ENCODE measurements at regions not wholly inside any gene's neighbourhood (a gene's known extent, or its start where the extent isn't known, plus 50 kb on each side); places are given as distances from the start of the nearest gene placed in this dataset.

- no peak overlapping the region for H2AFZ ChIP-seq (ENCODE audit: insufficient read depth, low read length, poor library complexity)
- no peaks in the 10 kb centered on the region for H3K9me3 ChIP-seq (ENCODE audit: insufficient read depth, low read depth, low read length)
- no peak overlapping the region for H3K18ac ChIP-seq (ENCODE audit: low read length)
- no peak overlapping the region for H3K4ac ChIP-seq (ENCODE audit: low read depth, low read length)
- H3K23ac ChIP-seq (ENCODE audit: low read length), result no peak overlapping the region
- no peaks in the 10 kb centered on the region for H3K79me1 ChIP-seq (ENCODE audit: low read length)
- no peak overlapping the region for H4K12ac ChIP-seq (ENCODE audit: low read depth, low read length)
- no peak overlapping the region for H2BK120ac ChIP-seq (ENCODE audit: insufficient read depth, low read length, poor library complexity)
- no peak overlapping the region for H2BK5ac ChIP-seq (ENCODE audit: low read depth, low read length, poor library complexity)
- no peak overlapping the region for H3K4me2 ChIP-seq (ENCODE audit: low read length)
- H3K27ac ChIP-seq (ENCODE audit: low read depth, low read length), result no peak overlapping the region
- no CpG with 5 or more reads among the region's 4 CpGs for WGBS (ENCODE audit: extremely low coverage, insufficient coverage, insufficient read length)
- H3K36me3 ChIP-seq (ENCODE audit: control insufficient read depth in 1 of 2, insufficient read depth in 2 of 2, low read length in 2 of 2), result no peaks in the 10 kb centered on the region
- no peak overlapping the region for H3K9ac ChIP-seq (ENCODE audit: low read length)
- H3K4me1 ChIP-seq (ENCODE audit: control insufficient read depth in 1 of 2, insufficient read depth in 2 of 2, low read length in 2 of 2), result peaks cover 4% of the 10 kb centered on the region in 2 experiments
- no peak overlapping the region for H3K14ac ChIP-seq (ENCODE audit: low read length)
- no peak overlapping the region for H3K4me3 ChIP-seq (ENCODE audit: low read depth, low read length)
- peak; percentile 64 to 79 for DNase-seq
- no peak overlapping the region for H2AK5ac ChIP-seq (ENCODE audit: low read length)
- no peak overlapping the region for H4K91ac ChIP-seq (ENCODE audit: low read depth, low read length)
- H2BK12ac ChIP-seq (ENCODE audit: low read length), result no peak overlapping the region
- no peaks in the 10 kb centered on the region for H3K79me2 ChIP-seq (ENCODE audit: control insufficient read depth, insufficient read depth, low read length, poor library complexity)
- H4K8ac ChIP-seq (ENCODE audit: low read depth, low read length), result no peak overlapping the region
- H3K27me3 ChIP-seq (ENCODE audit: insufficient read depth, low read length), result no peaks in the 10 kb centered on the region
Measured at GRCh38 chr10:118873091-118873737, 118.4 kb upstream of the CACUL1 start.

GRCh38 chr10:118873738-118874105 is 119.0 kb upstream of the CACUL1 start:
- peak; percentile 86 to 93 for DNase-seq
- Histone ChIP-seq H3K4ac (ENCODE audit: low read depth, low read length) (no peak overlapping the region), H2BK120ac (ENCODE audit: insufficient read depth, low read length, poor library complexity) (no peak overlapping the region), H3K9me3 (ENCODE audit: insufficient read depth, low read depth, low read length) (no peaks in the 10 kb centered on the region), H2BK12ac (ENCODE audit: low read length) (no peak overlapping the region), H3K27ac (ENCODE audit: low read depth, low read length) (no peak overlapping the region), H3K27me3 (ENCODE audit: insufficient read depth, low read length) (no peaks in the 10 kb centered on the region), H3K36me3 (ENCODE audit: control insufficient read depth in 1 of 2, insufficient read depth in 2 of 2, low read length in 2 of 2) (no peaks in the 10 kb centered on the region), H3K79me2 (ENCODE audit: control insufficient read depth, insufficient read depth, low read length, poor library complexity) (no peaks in the 10 kb centered on the region), H3K18ac (ENCODE audit: low read length) (no peak overlapping the region), H4K12ac (ENCODE audit: low read depth, low read length) (no peak overlapping the region), H4K91ac (ENCODE audit: low read depth, low read length) (no peak overlapping the region), H2AK5ac (ENCODE audit: low read length) (no peak overlapping the region), H4K8ac (ENCODE audit: low read depth, low read length) (no peak overlapping the region), H3K4me1 (ENCODE audit: control insufficient read depth in 1 of 2, insufficient read depth in 2 of 2, low read length in 2 of 2) (peaks cover 4% of the 10 kb centered on the region in 2 experiments), H3K4me2 (ENCODE audit: low read length) (no peak overlapping the region), H3K23ac (ENCODE audit: low read length) (no peak overlapping the region), H2AFZ (ENCODE audit: insufficient read depth, low read length, poor library complexity) (no peak overlapping the region), H3K79me1 (ENCODE audit: low read length) (no peaks in the 10 kb centered on the region), H3K9ac (ENCODE audit: low read length) (no peak overlapping the region), H3K4me3 (ENCODE audit: low read depth, low read length) (no peak overlapping the region), H2BK5ac (ENCODE audit: low read depth, low read length, poor library complexity) (no peak overlapping the region), H3K14ac (ENCODE audit: low read length) (no peak overlapping the region)
- WGBS (ENCODE audit: extremely low coverage, insufficient coverage, insufficient read length), result no CpG with 5 or more reads among the region's 2 CpGs

- Histone ChIP-seq H2AK5ac (ENCODE audit: low read length) (no peak overlapping the region), H3K18ac (ENCODE audit: low read length) (no peak overlapping the region), H2BK5ac (ENCODE audit: low read depth, low read length, poor library complexity) (no peak overlapping the region), H3K36me3 (ENCODE audit: control insufficient read depth in 1 of 2, insufficient read depth in 2 of 2, low read length in 2 of 2) (no peaks in the 10 kb centered on the region), H3K4ac (ENCODE audit: low read depth, low read length) (no peak overlapping the region), H3K9ac (ENCODE audit: low read length) (no peak overlapping the region), H3K4me3 (ENCODE audit: low read depth, low read length) (no peak overlapping the region), H4K91ac (ENCODE audit: low read depth, low read length) (no peak overlapping the region), H2BK120ac (ENCODE audit: insufficient read depth, low read length, poor library complexity) (no peak overlapping the region), H3K4me1 (ENCODE audit: control insufficient read depth in 1 of 2, insufficient read depth in 2 of 2, low read length in 2 of 2) (peaks cover 4% of the 10 kb centered on the region in 2 experiments), H3K79me2 (ENCODE audit: control insufficient read depth, insufficient read depth, low read length, poor library complexity) (no peaks in the 10 kb centered on the region), H3K23ac (ENCODE audit: low read length) (no peak overlapping the region), H3K14ac (ENCODE audit: low read length) (no peak overlapping the region), H3K27me3 (ENCODE audit: insufficient read depth, low read length) (no peaks in the 10 kb centered on the region), H4K12ac (ENCODE audit: low read depth, low read length) (no peak overlapping the region), H3K79me1 (ENCODE audit: low read length) (no peaks in the 10 kb centered on the region), H3K27ac (ENCODE audit: low read depth, low read length) (no peak overlapping the region), H4K8ac (ENCODE audit: low read depth, low read length) (no peak overlapping the region), H3K9me3 (ENCODE audit: insufficient read depth, low read depth, low read length) (no peaks in the 10 kb centered on the region), H2BK12ac (ENCODE audit: low read length) (no peak overlapping the region), H2AFZ (ENCODE audit: insufficient read depth, low read length, poor library complexity) (no peak overlapping the region), H3K4me2 (ENCODE audit: low read length) (no peak overlapping the region)
- WGBS (ENCODE audit: extremely low coverage, insufficient coverage, insufficient read length), result no CpG with 5 or more reads among the region's 2 CpGs
- peak; percentile 65 to 69 for DNase-seq
Measured at GRCh38 chr10:118874171-118874570, 119.4 kb upstream of the CACUL1 start.

GRCh38 chr10:118875087-118875486 is 120.3 kb upstream of the CACUL1 start:
- H2BK12ac ChIP-seq (ENCODE audit: low read length), result no peak overlapping the region
- no peak overlapping the region for H2AK5ac ChIP-seq (ENCODE audit: low read length)
- no peak overlapping the region for H2BK120ac ChIP-seq (ENCODE audit: insufficient read depth, low read length, poor library complexity)
- H4K8ac ChIP-seq (ENCODE audit: low read depth, low read length), result no peak overlapping the region
- H3K4me1 ChIP-seq (ENCODE audit: control insufficient read depth in 1 of 2, insufficient read depth in 2 of 2, low read length in 2 of 2), result peaks cover 4% of the 10 kb centered on the region in 2 experiments
- no peaks in the 10 kb centered on the region for H3K9me3 ChIP-seq (ENCODE audit: insufficient read depth, low read depth, low read length)
- H3K14ac ChIP-seq (ENCODE audit: low read length), result no peak overlapping the region
- H3K27ac ChIP-seq (ENCODE audit: low read depth, low read length), result no peak overlapping the region
- no peaks in the 10 kb centered on the region for H3K27me3 ChIP-seq (ENCODE audit: insufficient read depth, low read length)
- H3K18ac ChIP-seq (ENCODE audit: low read length), result no peak overlapping the region
- H3K23ac ChIP-seq (ENCODE audit: low read length), result no peak overlapping the region
- no peaks in the 10 kb centered on the region for H3K36me3 ChIP-seq (ENCODE audit: control insufficient read depth in 1 of 2, insufficient read depth in 2 of 2, low read length in 2 of 2)
- H2BK5ac ChIP-seq (ENCODE audit: low read depth, low read length, poor library complexity), result no peak overlapping the region
- no CpG with 5 or more reads among the region's 1 CpG for WGBS (ENCODE audit: extremely low coverage, insufficient coverage, insufficient read length)
- no peak overlapping the region for H4K12ac ChIP-seq (ENCODE audit: low read depth, low read length)
- H3K4me2 ChIP-seq (ENCODE audit: low read length), result no peak overlapping the region
- no peak for DNase-seq
- no peaks in the 10 kb centered on the region for H3K79me2 ChIP-seq (ENCODE audit: control insufficient read depth, insufficient read depth, low read length, poor library complexity)
- H2AFZ ChIP-seq (ENCODE audit: insufficient read depth, low read length, poor library complexity), result no peak overlapping the region
- H4K91ac ChIP-seq (ENCODE audit: low read depth, low read length), result no peak overlapping the region
- H3K9ac ChIP-seq (ENCODE audit: low read length), result no peak overlapping the region
- no peak overlapping the region for H3K4me3 ChIP-seq (ENCODE audit: low read depth, low read length)
- no peak overlapping the region for H3K4ac ChIP-seq (ENCODE audit: low read depth, low read length)
- H3K79me1 ChIP-seq (ENCODE audit: low read length), result no peaks in the 10 kb centered on the region

Data from trophoblast cell (in vitro differentiated cells and primary cell).